ENCODE measurements at regions not wholly inside any gene's neighbourhood (a gene's known extent, or its start where the extent isn't known, plus 50 kb on each side); places are given as distances from the start of the nearest gene placed in this dataset.

DNA sequence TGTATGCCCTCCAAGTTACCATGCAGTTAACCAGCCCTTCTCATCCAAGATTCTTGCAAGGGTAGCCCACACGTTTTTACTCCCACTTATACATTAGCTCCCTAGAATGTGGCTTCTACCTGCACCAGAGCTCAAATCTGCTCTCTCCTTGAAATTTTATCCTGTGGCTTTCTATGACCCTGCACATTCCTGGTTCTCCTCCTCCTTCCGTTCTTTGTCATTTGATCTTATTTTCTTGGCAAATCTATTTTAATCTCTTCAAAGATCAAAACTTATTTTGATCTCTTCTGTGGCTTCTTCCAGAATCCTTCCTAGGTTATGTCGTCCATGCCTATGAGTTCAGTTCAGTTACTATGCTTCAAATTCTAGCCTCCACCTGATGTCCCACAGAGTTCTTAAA lies 115.6 kb upstream of the GUCA2B start:
- TF ChIP-seq, protein P1, sequence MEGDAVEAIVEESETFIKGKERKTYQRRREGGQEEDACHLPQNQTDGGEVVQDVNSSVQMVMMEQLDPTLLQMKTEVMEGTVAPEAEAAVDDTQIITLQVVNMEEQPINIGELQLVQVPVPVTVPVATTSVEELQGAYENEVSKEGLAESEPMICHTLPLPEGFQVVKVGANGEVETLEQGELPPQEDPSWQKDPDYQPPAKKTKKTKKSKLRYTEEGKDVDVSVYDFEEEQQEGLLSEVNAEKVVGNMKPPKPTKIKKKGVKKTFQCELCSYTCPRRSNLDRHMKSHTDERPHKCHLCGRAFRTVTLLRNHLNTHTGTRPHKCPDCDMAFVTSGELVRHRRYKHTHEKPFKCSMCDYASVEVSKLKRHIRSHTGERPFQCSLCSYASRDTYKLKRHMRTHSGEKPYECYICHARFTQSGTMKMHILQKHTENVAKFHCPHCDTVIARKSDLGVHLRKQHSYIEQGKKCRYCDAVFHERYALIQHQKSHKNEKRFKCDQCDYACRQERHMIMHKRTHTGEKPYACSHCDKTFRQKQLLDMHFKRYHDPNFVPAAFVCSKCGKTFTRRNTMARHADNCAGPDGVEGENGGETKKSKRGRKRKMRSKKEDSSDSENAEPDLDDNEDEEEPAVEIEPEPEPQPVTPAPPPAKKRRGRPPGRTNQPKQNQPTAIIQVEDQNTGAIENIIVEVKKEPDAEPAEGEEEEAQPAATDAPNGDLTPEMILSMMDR (IDR thresholded peaks at IDR 0.05 in 2 of 3, conservative IDR thresholded peaks at IDR 0.05 in 1 of 3; ENCODE audit: borderline replicate concordance in 1 of 3, insufficient read depth in 1 of 3, low read depth in 2 of 3, low read length in 2 of 3), result no peak
- TF ChIP-seq, protein P2, sequence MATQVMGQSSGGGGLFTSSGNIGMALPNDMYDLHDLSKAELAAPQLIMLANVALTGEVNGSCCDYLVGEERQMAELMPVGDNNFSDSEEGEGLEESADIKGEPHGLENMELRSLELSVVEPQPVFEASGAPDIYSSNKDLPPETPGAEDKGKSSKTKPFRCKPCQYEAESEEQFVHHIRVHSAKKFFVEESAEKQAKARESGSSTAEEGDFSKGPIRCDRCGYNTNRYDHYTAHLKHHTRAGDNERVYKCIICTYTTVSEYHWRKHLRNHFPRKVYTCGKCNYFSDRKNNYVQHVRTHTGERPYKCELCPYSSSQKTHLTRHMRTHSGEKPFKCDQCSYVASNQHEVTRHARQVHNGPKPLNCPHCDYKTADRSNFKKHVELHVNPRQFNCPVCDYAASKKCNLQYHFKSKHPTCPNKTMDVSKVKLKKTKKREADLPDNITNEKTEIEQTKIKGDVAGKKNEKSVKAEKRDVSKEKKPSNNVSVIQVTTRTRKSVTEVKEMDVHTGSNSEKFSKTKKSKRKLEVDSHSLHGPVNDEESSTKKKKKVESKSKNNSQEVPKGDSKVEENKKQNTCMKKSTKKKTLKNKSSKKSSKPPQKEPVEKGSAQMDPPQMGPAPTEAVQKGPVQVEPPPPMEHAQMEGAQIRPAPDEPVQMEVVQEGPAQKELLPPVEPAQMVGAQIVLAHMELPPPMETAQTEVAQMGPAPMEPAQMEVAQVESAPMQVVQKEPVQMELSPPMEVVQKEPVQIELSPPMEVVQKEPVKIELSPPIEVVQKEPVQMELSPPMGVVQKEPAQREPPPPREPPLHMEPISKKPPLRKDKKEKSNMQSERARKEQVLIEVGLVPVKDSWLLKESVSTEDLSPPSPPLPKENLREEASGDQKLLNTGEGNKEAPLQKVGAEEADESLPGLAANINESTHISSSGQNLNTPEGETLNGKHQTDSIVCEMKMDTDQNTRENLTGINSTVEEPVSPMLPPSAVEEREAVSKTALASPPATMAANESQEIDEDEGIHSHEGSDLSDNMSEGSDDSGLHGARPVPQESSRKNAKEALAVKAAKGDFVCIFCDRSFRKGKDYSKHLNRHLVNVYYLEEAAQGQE (IDR thresholded peaks at IDR 0.05; ENCODE audit: low read depth), result no peak
- no peak for TF ChIP-seq EZH2 (IDR thresholded peaks at IDR 0.05)
- no peak for TF ChIP-seq JUND (IDR thresholded peaks at IDR 0.05)
- TF ChIP-seq POLR2A (IDR thresholded peaks at IDR 0.05; ENCODE audit: borderline replicate concordance, extremely low read depth, insufficient read depth, insufficient read length), result no peak
- TF ChIP-seq ELF1 (IDR thresholded peaks at IDR 0.05; ENCODE audit: borderline replicate concordance, low read depth), result no peak
